ENCODE measurements at regions not wholly inside any gene's neighbourhood (a gene's known extent, or its start where the extent isn't known, plus 50 kb on each side); places are given as distances from the start of the nearest gene placed in this dataset.
A peak's percentile ranks its signal among the peaks of the same experiment; 100 is the strongest.

GRCh38 chr13:33541456-33541855 lies 255.9 kb upstream of the STARD13 start:
- intact Hi-C loops (cut with DNase I; ENCODE audit: low total_unique reads) = loop anchor here (5.0 kb wide), 2 partner anchors 189 to 254 kb away; partner anchors contain the start of gene STARD13
- no peaks in the 10 kb centered on the region for H3K27me3 ChIP-seq
- no peak for TF ChIP-seq CTCF (IDR thresholded peaks at IDR 0.05)
- TF ChIP-seq POLR2A (IDR thresholded peaks at IDR 0.05) = no peak
- H3K36me3 ChIP-seq = no peaks in the 10 kb centered on the region
- H3K4me1 ChIP-seq = peaks cover 0 to 6% of the 10 kb centered on the region in 2 donors
- no peak for DNase-seq
- H3K27ac ChIP-seq = peak overlapping the region; percentile 94 to 97
- no peaks in the 10 kb centered on the region for H3K9me3 ChIP-seq
- peak overlapping the region; percentile 19 to 47 for H3K4me3 ChIP-seq

- DNase-seq = no peak
- peaks cover 0 to 6% of the 10 kb centered on the region in 2 donors for H3K4me1 ChIP-seq
- no peaks in the 10 kb centered on the region for H3K27me3 ChIP-seq
- no peak for TF ChIP-seq CTCF (IDR thresholded peaks at IDR 0.05)
- no peak for TF ChIP-seq POLR2A (IDR thresholded peaks at IDR 0.05)
- peak overlapping the region; percentile 94 to 97 for H3K27ac ChIP-seq
- no peaks in the 10 kb centered on the region for H3K9me3 ChIP-seq
- intact Hi-C loops (cut with DNase I; ENCODE audit: low total_unique reads) = loop anchor here (5.0 kb wide), 2 partner anchors 190 to 255 kb away; partner anchors contain the start of gene STARD13
- H3K36me3 ChIP-seq = no peaks in the 10 kb centered on the region
- H3K4me3 ChIP-seq = peak overlapping the region; percentile 19 to 47
Observed at GRCh38 chr13:33541962-33542308, 256.4 kb upstream of the STARD13 start.

- peaks cover 0 to 6% of the 10 kb centered on the region in 2 donors for H3K4me1 ChIP-seq
- H3K4me3 ChIP-seq = peak overlapping the region; percentile 43 to 47
- H3K9me3 ChIP-seq = no peaks in the 10 kb centered on the region
- peak overlapping the region; percentile 94 to 97 for H3K27ac ChIP-seq
- peak; percentile 99 for DNase-seq
- intact Hi-C loops (cut with DNase I; ENCODE audit: low total_unique reads) = loop anchor here (5.0 kb wide), 2 partner anchors 190 to 255 kb away; partner anchors contain the start of gene STARD13
- H3K36me3 ChIP-seq = no peaks in the 10 kb centered on the region
- no peaks in the 10 kb centered on the region for H3K27me3 ChIP-seq
- TF ChIP-seq POLR2A (IDR thresholded peaks at IDR 0.05) = peak; percentile 66 to 85
- TF ChIP-seq CTCF (IDR thresholded peaks at IDR 0.05) = peak; percentile 87 to 99 (median 97)
Observed at GRCh38 chr13:33542309-33543088, 256.9 kb upstream of the STARD13 start.

- no peaks in the 10 kb centered on the region for H3K9me3 ChIP-seq
- TF ChIP-seq POLR2A (IDR thresholded peaks at IDR 0.05) = no peak
- TF ChIP-seq CTCF (IDR thresholded peaks at IDR 0.05) = no peak
- peaks cover 0 to 6% of the 10 kb centered on the region in 2 donors for H3K4me1 ChIP-seq
- H3K27ac ChIP-seq = peak overlapping the region; percentile 94 to 97
- no peaks in the 10 kb centered on the region for H3K36me3 ChIP-seq
- peak overlapping the region; percentile 43 to 47 for H3K4me3 ChIP-seq
- no peaks in the 10 kb centered on the region for H3K27me3 ChIP-seq
- no peak for DNase-seq
- intact Hi-C loops (cut with DNase I; ENCODE audit: low total_unique reads) = loop anchor here (5.0 kb wide), 2 partner anchors 191 to 256 kb away; partner anchors contain the start of gene STARD13
Observed at GRCh38 chr13:33543089-33543459, 257.5 kb upstream of the STARD13 start.

- Histone ChIP-seq H3K27me3 (no peaks in the 10 kb centered on the region), H3K9me3 (no peaks in the 10 kb centered on the region), H3K27ac (peak overlapping the region; percentile 94 to 97), H3K4me3 (peak overlapping the region; percentile 43 to 47), H3K4me1 (peaks cover 0 to 6% of the 10 kb centered on the region in 2 donors), H3K36me3 (no peaks in the 10 kb centered on the region)
- no peak for TF ChIP-seq CTCF (IDR thresholded peaks at IDR 0.05)
- DNase-seq = no peak
- intact Hi-C loops (cut with DNase I; ENCODE audit: low total_unique reads) = loop anchor here (5.0 kb wide), 2 partner anchors 191 to 256 kb away; partner anchors contain the start of gene STARD13
Observed at GRCh38 chr13:33543631-33544265, 258.2 kb upstream of the STARD13 start.

Measured in uterus (tissue), 3 donors.